ENCODE measurements at regions not wholly inside any gene's neighbourhood (a gene's known extent, or its start where the extent isn't known, plus 50 kb on each side); places are given as distances from the start of the nearest gene placed in this dataset.
"Not testable (repeated sequence)": the region's sequence is repeated elsewhere in the genome, so short reads cannot be mapped to it uniquely, and the experiment has no call there.

- ATAC-seq = no peak
- TF ChIP-seq CSRNP3 (CRISPR knock-in tag; IDR thresholded peaks at IDR 0.05) = no peak
- no peak for TF ChIP-seq CREB5 (CRISPR knock-in tag; IDR thresholded peaks at IDR 0.05; ENCODE audit: low read depth)
- TF ChIP-seq TOX (CRISPR knock-in tag; IDR thresholded peaks at IDR 0.05; ENCODE audit: borderline replicate concordance) = no peak
- no peak for TF ChIP-seq ZFP30 (CRISPR knock-in tag; IDR thresholded peaks at IDR 0.05)
- TF ChIP-seq SNAI2 (CRISPR knock-in tag; IDR thresholded peaks at IDR 0.05) = no peak
- no peak for TF ChIP-seq POU6F1 (CRISPR knock-in tag; IDR thresholded peaks at IDR 0.05; ENCODE audit: borderline replicate concordance, low read depth)
- TF ChIP-seq ZNF8 (CRISPR knock-in tag; IDR thresholded peaks at IDR 0.05) = no peak
- no peak for TF ChIP-seq TCF4 (CRISPR knock-in tag; IDR thresholded peaks at IDR 0.05; ENCODE audit: borderline replicate concordance)
- TF ChIP-seq ISL1 (CRISPR knock-in tag; IDR thresholded peaks at IDR 0.05) = no peak
- no peak for TF ChIP-seq ZC3H10 (CRISPR knock-in tag; IDR thresholded peaks at IDR 0.05)
- TF ChIP-seq ESRRG (CRISPR knock-in tag; IDR thresholded peaks at IDR 0.05) = no peak
Measured at GRCh38 chr5:12675959-12676358, 771.7 kb upstream of the CTNND2 start.

- no peak for TF ChIP-seq ZC3H10 (CRISPR knock-in tag; IDR thresholded peaks at IDR 0.05)
- TF ChIP-seq OSR1 (CRISPR knock-in tag; IDR thresholded peaks at IDR 0.05) = no peak
- no peak for ATAC-seq
Measured at GRCh38 chr5:12672141-12672540, 767.9 kb upstream of the CTNND2 start.

- ATAC-seq = no peak
- TF ChIP-seq CSRNP3 (CRISPR knock-in tag; IDR thresholded peaks at IDR 0.05) (no peak), PPARA (CRISPR knock-in tag; IDR thresholded peaks at IDR 0.05; ENCODE audit: borderline replicate concordance) (no peak), ZNF70 (CRISPR knock-in tag; IDR thresholded peaks at IDR 0.05) (no peak), ZC3H10 (CRISPR knock-in tag; IDR thresholded peaks at IDR 0.05) (no peak), GLIS3 (CRISPR knock-in tag; IDR thresholded peaks at IDR 0.05) (no peak), ZFP30 (CRISPR knock-in tag; IDR thresholded peaks at IDR 0.05) (no peak), ISL1 (CRISPR knock-in tag; IDR thresholded peaks at IDR 0.05) (no peak)
Measured at GRCh38 chr5:12669326-12669725, 765.1 kb upstream of the CTNND2 start.

GRCh38 chr5:12668564-12668963 lies 764.3 kb upstream of the CTNND2 start:
- no peak for TF ChIP-seq ISL1 (CRISPR knock-in tag; IDR thresholded peaks at IDR 0.05)
- no peak for TF ChIP-seq ZNF70 (CRISPR knock-in tag; IDR thresholded peaks at IDR 0.05)
- no peak for TF ChIP-seq TCF4 (CRISPR knock-in tag; IDR thresholded peaks at IDR 0.05; ENCODE audit: borderline replicate concordance)
- no peak for TF ChIP-seq BACH2 (CRISPR knock-in tag; IDR thresholded peaks at IDR 0.05; ENCODE audit: borderline replicate concordance)
- no peak for TF ChIP-seq CSRNP3 (CRISPR knock-in tag; IDR thresholded peaks at IDR 0.05)
- no peak for ATAC-seq

GRCh38 chr5:12667818-12668217 lies 763.6 kb upstream of the CTNND2 start:
- not testable (repeated sequence) for ATAC-seq

GRCh38 chr5:12665772-12666171 lies 761.5 kb upstream of the CTNND2 start:
- ATAC-seq = not testable (repeated sequence)

All from SK-N-SH treated with all-trans-retinoic acid at 6 μM for 48 hours (cell line).